ENCODE measurements at regions not wholly inside any gene's neighbourhood (a gene's known extent, or its start where the extent isn't known, plus 50 kb on each side); places are given as distances from the start of the nearest gene placed in this dataset.

- TF ChIP-seq REST (IDR thresholded peaks at IDR 0.05; ENCODE audit: unreplicated experiment) (no peak), CREB1 (CRISPR knock-in tag; IDR thresholded peaks at IDR 0.05; ENCODE audit: low read depth) (no peak), JUNB (IDR thresholded peaks at IDR 0.05; ENCODE audit: unreplicated experiment) (no peak), ZNF114 (CRISPR knock-in tag; IDR thresholded peaks at IDR 0.05) (no peak), POLR2AphosphoS5 (IDR thresholded peaks at IDR 0.05; ENCODE audit: low read depth) (no peak), NANOG (IDR thresholded peaks at IDR 0.05; ENCODE audit: borderline replicate concordance) (no peak), STAT1 (IDR thresholded peaks at IDR 0.05; ENCODE audit: unreplicated experiment) (no peak), CTCF (conservative IDR thresholded peaks at IDR 0.05; ENCODE audit: low read depth in 2 of 2) (no peak), ETS1 (IDR thresholded peaks at IDR 0.05) (no peak)
Observed at GRCh38 chr17:72538443-72538842, 417.6 kb downstream of the SOX9 start (continued).

- Mint-ChIP-seq H3K27ac (no peak overlapping the region), H3K36me3 (ENCODE audit: low read depth) (peaks cover 6% of the 10 kb centered on the region; the same call in 1 of the 3 replicates), H3K27me3 (ENCODE audit: insufficient read depth, low read depth, poor library complexity) (peaks cover 14% of the 10 kb centered on the region), H3K4me1 (peaks cover 14% of the 10 kb centered on the region), H3K4me3 (no peak overlapping the region), H3K9me3 (peaks cover 29% of the 10 kb centered on the region)
- Histone ChIP-seq H2AFZ (peak overlapping the region; percentile 92; the same call in 1 of the 2 replicates), H3K27me3 (ENCODE audit: insufficient read depth) (no peaks in the 10 kb centered on the region), H3K4me3 (no peak overlapping the region), H3K4me1 (ENCODE audit: insufficient read depth) (peaks cover 18% of the 10 kb centered on the region), H3K36me3 (ENCODE audit: insufficient read depth) (no peaks in the 10 kb centered on the region; the same call in 1 of the 2 replicates), H4K20me1 (replicated peaks; ENCODE audit: insufficient read depth) (no peaks in the 10 kb centered on the region), H3F3A (replicated peaks; ENCODE audit: low read depth) (peaks cover 8% of the 10 kb centered on the region; the same call in 1 of the 2 replicates), H3K79me2 (replicated peaks; ENCODE audit: insufficient read depth) (no peaks in the 10 kb centered on the region), H3K9me2 (ENCODE audit: insufficient read depth) (no peaks in the 10 kb centered on the region), H3K4me2 (peak overlapping the region; percentile 76), H3K27ac (ENCODE audit: low read depth) (no peak overlapping the region)
- ATAC-seq (peak; percentile 64), DNase-seq (ENCODE audit: low spot score) (peak; percentile 49)
- TF ChIP-seq STAT1 (IDR thresholded peaks at IDR 0.05; ENCODE audit: unreplicated experiment) (no peak), JUNB (IDR thresholded peaks at IDR 0.05; ENCODE audit: unreplicated experiment) (no peak), ZNF331 (CRISPR knock-in tag; IDR thresholded peaks at IDR 0.05; ENCODE audit: low read depth) (no peak), EZH2 (IDR thresholded peaks at IDR 0.05; ENCODE audit: low read depth, unreplicated experiment) (no peak), ETS1 (IDR thresholded peaks at IDR 0.05) (no peak)
Observed at GRCh38 chr17:72538901-72539352, 418.1 kb downstream of the SOX9 start.

All from GM23338 (cell line).